ENCODE measurements at regions not wholly inside any gene's neighbourhood (a gene's known extent, or its start where the extent isn't known, plus 50 kb on each side); places are given as distances from the start of the nearest gene placed in this dataset.

GRCh38 chr3:189568961-189569360, 62.2 kb upstream of the TP63 start:
- TF ChIP-seq EZH2 (IDR thresholded peaks at IDR 0.05; ENCODE audit: borderline replicate concordance, low read depth, low read length, severe bottlenecking) (no peak), CTCF (IDR thresholded peaks at IDR 0.05; ENCODE audit: borderline replicate concordance, extremely low read depth, low read length, poor library complexity, severe bottlenecking) (no peak)
- H3K36me3 ChIP-seq (ENCODE audit: insufficient read depth, low read length) = no peaks in the 10 kb centered on the region
- H3K27ac ChIP-seq (ENCODE audit: low read length) = no peak overlapping the region
- no peak overlapping the region for H2AFZ ChIP-seq (ENCODE audit: low read depth, low read length)
- no peaks in the 10 kb centered on the region for H3K27me3 ChIP-seq (ENCODE audit: insufficient read depth, low read length, poor library complexity)
- no peak overlapping the region for H3K4me2 ChIP-seq (ENCODE audit: insufficient read depth, low read length)
- no peaks in the 10 kb centered on the region for H4K20me1 ChIP-seq (ENCODE audit: insufficient read depth, low read length)
- no peak overlapping the region for H3K9ac ChIP-seq (ENCODE audit: low read depth, low read length)
- H3K79me2 ChIP-seq (ENCODE audit: insufficient read depth, low read length) = no peaks in the 10 kb centered on the region
- ATAC-seq (ENCODE audit: insufficient read depth, low read depth) = no peak
- no peaks in the 10 kb centered on the region for H3K4me1 ChIP-seq (ENCODE audit: insufficient read depth, low read length)
- DNase-seq = no peak
- no peak overlapping the region for H3K4me3 ChIP-seq (ENCODE audit: low read depth in 1 of 2, low read length in 2 of 2)
- H3K9me3 ChIP-seq (ENCODE audit: insufficient read depth, low read length, severe bottlenecking) = no peaks in the 10 kb centered on the region

- Histone ChIP-seq H2AFZ (ENCODE audit: low read depth, low read length) (no peak overlapping the region), H3K4me2 (ENCODE audit: insufficient read depth, low read length) (no peak overlapping the region), H4K20me1 (ENCODE audit: insufficient read depth, low read length) (no peaks in the 10 kb centered on the region), H3K9ac (ENCODE audit: low read depth, low read length) (no peak overlapping the region), H3K4me1 (ENCODE audit: insufficient read depth, low read length) (no peaks in the 10 kb centered on the region), H3K27ac (ENCODE audit: low read length) (no peak overlapping the region), H3K9me3 (ENCODE audit: insufficient read depth, low read length, severe bottlenecking) (no peaks in the 10 kb centered on the region), H3K79me2 (ENCODE audit: insufficient read depth, low read length) (no peaks in the 10 kb centered on the region), H3K27me3 (ENCODE audit: insufficient read depth, low read length, poor library complexity) (no peaks in the 10 kb centered on the region), H3K36me3 (ENCODE audit: insufficient read depth, low read length) (no peaks in the 10 kb centered on the region), H3K4me3 (ENCODE audit: low read depth in 1 of 2, low read length in 2 of 2) (no peak overlapping the region)
- ATAC-seq (ENCODE audit: insufficient read depth, low read depth) = no peak
- TF ChIP-seq CTCF (IDR thresholded peaks at IDR 0.05; ENCODE audit: borderline replicate concordance, extremely low read depth, low read length, poor library complexity, severe bottlenecking) (no peak), EZH2 (IDR thresholded peaks at IDR 0.05; ENCODE audit: borderline replicate concordance, low read depth, low read length, severe bottlenecking) (no peak)
- no peak for DNase-seq
Observed at GRCh38 chr3:189569473-189569872, 61.7 kb upstream of the TP63 start.

GRCh38 chr3:189570916-189571315, 60.3 kb upstream of the TP63 start:
- Histone ChIP-seq H3K27ac (ENCODE audit: low read length) (no peak overlapping the region), H3K4me3 (ENCODE audit: low read depth in 1 of 2, low read length in 2 of 2) (no peak overlapping the region), H2AFZ (ENCODE audit: low read depth, low read length) (no peak overlapping the region), H3K9me3 (ENCODE audit: insufficient read depth, low read length, severe bottlenecking) (no peaks in the 10 kb centered on the region), H3K9ac (ENCODE audit: low read depth, low read length) (no peak overlapping the region), H4K20me1 (ENCODE audit: insufficient read depth, low read length) (no peaks in the 10 kb centered on the region), H3K4me2 (ENCODE audit: insufficient read depth, low read length) (no peak overlapping the region), H3K36me3 (ENCODE audit: insufficient read depth, low read length) (no peaks in the 10 kb centered on the region), H3K79me2 (ENCODE audit: insufficient read depth, low read length) (no peaks in the 10 kb centered on the region), H3K4me1 (ENCODE audit: insufficient read depth, low read length) (no peaks in the 10 kb centered on the region), H3K27me3 (ENCODE audit: insufficient read depth, low read length, poor library complexity) (no peaks in the 10 kb centered on the region)
- TF ChIP-seq CTCF (IDR thresholded peaks at IDR 0.05; ENCODE audit: borderline replicate concordance, extremely low read depth, low read length, poor library complexity, severe bottlenecking) = no peak
- no peak for TF ChIP-seq EZH2 (IDR thresholded peaks at IDR 0.05; ENCODE audit: borderline replicate concordance, low read depth, low read length, severe bottlenecking)
- DNase-seq = no peak
- no peak for ATAC-seq (ENCODE audit: insufficient read depth, low read depth)

GRCh38 chr3:189572249-189572648, 58.9 kb upstream of the TP63 start:
- Histone ChIP-seq H3K4me3 (ENCODE audit: low read depth in 1 of 2, low read length in 2 of 2) (no peak overlapping the region), H2AFZ (ENCODE audit: low read depth, low read length) (no peak overlapping the region), H3K27ac (ENCODE audit: low read length) (no peak overlapping the region), H3K36me3 (ENCODE audit: insufficient read depth, low read length) (no peaks in the 10 kb centered on the region), H3K27me3 (ENCODE audit: insufficient read depth, low read length, poor library complexity) (no peaks in the 10 kb centered on the region), H3K9me3 (ENCODE audit: insufficient read depth, low read length, severe bottlenecking) (no peaks in the 10 kb centered on the region), H3K9ac (ENCODE audit: low read depth, low read length) (no peak overlapping the region), H3K4me2 (ENCODE audit: insufficient read depth, low read length) (no peak overlapping the region), H3K79me2 (ENCODE audit: insufficient read depth, low read length) (no peaks in the 10 kb centered on the region), H4K20me1 (ENCODE audit: insufficient read depth, low read length) (no peaks in the 10 kb centered on the region), H3K4me1 (ENCODE audit: insufficient read depth, low read length) (no peaks in the 10 kb centered on the region)
- ATAC-seq (ENCODE audit: insufficient read depth, low read depth) = no peak
- TF ChIP-seq CTCF (IDR thresholded peaks at IDR 0.05; ENCODE audit: borderline replicate concordance, extremely low read depth, low read length, poor library complexity, severe bottlenecking) (no peak), EZH2 (IDR thresholded peaks at IDR 0.05; ENCODE audit: borderline replicate concordance, low read depth, low read length, severe bottlenecking) (no peak)
- DNase-seq = no peak

All from DND-41 (cell line).